IPS DF 19.7 (cell line): ENCODE measurements at regions not wholly inside any gene's neighbourhood (a gene's known extent, or its start where the extent isn't known, plus 50 kb on each side); places are given as distances from the start of the nearest gene placed in this dataset.
"Not testable (repeated sequence)": the region's sequence is repeated elsewhere in the genome, so short reads cannot be mapped to it uniquely, and the experiment has no call there.

ENCODE experiments used
- DNase-seq: peaks from one replicate; pipeline ENCODE4 v3.0.0-alpha.2; 2013; ENCODE audit warnings: low read depth, low spot score

DNA sequence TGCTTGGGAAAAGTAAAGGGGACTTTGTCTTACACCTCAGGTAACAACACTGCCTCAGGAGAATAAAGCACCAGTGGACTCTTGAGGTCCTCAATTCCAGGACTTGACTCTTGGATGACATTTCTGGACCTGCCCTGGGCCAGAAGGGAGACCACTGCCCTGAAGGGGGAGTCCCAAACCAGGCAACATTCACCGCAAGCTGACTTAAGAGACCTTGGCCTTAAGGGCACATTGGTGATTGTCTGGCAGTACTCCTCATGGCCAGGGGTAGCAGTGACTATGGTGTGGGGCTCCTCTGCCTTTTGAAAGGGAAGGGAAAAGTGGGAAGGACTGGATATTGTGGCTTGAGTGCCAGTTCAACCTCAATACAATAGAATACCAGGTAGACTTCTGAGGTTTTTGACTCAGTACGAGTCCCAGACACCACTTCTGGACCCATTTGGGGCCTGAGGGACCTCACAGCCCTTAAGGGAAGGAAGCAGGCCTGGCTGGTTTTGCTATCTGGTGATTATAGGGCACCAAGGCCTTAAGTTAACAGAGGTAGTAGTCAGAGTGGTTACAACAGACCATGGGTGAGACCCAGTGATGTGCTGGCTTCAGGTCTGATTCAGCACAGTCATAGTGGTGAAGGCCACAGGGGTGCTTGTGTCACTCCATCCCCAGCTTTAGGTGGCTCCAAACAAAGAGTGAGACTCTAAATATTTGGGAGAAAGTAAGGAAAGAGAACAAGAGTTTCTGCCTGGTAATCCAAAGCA is 121.2 kb upstream of the TET2 start:
- DNase-seq, result no peak

DNA sequence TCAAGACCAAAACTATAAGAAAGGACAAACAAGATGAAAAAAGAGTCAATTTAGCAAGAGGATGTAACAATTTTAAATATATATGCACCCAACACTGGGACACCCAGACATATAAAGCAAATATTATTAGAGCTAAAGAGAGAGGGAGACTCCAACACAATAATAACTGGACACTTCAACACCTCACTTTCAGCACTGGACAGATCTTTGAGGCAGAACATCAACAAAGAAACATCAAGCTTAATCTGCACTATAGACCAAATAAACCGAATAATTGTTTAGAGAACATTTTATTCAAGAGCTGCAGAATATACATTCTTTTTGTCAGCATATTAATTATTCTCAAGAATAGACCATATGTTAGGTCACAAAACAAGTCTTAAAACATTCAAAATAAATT is 109.7 kb upstream of the TET2 start:
- DNase-seq, result no peak

DNA sequence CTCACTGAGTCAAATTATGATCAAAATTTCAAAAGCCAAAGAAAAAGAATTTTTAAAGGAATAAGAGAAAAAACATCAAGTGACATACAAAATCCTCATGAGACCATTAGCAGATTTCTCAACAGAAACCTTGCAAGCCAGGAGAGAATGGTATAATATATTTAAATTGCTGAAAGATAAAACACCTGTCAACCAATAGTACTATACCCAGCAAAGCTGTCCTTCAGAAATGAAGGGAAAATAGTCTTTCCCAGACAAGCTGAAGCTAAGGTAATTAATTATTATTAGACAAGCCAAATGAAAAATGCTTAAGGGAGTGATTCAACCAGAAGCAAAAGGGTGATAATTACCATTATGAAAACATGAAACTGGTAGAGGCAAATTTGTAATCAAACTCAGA is 104.2 kb upstream of the TET2 start:
- no peak for DNase-seq

DNA sequence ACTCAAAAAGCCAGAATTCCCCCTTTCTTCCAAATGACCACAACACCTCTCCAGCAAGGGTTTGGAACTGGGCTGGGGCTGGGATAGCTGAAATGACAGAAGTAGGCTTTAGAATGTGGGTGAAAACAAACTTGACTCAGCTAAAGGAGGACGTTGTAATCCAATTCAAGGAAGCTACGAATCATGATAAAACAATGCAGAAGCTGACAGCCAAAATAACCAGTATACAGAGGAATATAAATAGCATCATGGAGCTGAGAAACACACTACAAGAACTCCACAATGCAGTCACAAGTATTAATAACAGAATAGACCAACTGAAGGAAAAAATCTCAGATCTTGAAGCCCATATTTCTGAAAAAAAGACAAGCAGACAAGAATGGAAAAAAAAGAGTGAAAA is 95.8 kb upstream of the TET2 start:
- DNase-seq, result no peak

DNA sequence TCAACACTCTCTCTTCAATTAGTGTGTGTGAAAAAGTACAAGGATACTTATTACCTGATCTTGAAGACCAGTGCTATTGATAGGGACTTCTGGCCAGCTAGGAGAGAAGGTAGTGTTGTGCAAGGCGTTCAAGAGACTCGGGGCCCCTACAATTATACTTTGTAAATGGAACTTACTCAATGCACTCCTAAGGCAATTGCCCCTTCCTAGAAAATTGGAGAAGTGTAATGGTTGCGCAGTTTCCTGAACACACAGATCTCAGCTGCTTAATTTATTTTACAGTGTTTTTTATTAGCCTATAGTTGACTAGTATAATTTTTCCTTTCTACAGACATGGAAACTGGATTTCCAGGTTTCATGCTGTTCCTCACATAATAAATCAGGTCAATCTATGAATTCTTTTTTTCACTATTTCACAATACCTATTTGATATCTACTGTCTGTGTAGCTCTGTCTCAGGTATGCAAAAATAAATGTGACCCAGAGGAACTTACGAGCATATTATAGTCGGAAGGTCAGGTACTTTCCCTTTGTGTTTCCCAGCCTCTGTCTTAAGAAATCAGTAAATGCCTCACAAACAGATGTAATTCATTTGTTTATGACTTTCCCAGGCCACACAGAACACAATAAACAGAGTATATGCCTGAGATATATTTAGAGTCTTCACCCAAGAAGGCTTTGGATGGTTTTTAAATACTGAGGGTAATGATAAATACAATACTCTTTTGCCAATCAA is 89.1 kb upstream of the TET2 start:
- no peak for DNase-seq

DNA sequence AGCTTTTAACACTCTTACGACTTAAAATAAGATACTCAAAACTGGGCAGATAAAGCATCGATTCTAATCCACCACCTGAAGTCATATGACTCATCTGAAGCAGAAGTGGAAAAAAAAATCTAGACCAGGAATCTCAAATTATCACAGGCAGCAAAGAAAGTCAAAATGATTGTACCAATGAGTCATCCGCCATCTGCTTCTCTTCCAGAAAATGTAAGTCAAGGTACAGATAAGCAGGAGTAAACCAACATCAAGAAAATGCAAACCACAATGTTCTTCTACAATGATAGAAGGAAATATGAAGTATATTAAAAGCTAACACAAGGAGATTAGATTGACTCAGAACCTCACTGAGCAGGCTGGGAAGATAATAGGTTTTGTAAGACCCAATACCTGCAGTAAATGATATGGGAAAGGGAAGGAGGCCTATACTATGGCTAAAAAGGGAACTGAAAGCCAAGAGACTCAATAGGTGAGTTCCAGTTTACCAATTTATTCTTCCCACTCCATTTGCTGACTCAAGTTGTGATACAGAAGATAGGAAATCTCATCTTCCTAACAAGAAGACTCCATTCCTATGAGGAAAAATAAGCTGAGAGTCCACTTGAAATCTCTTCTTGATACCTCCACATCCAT is 88.4 kb upstream of the TET2 start:
- DNase-seq, result no peak

DNA sequence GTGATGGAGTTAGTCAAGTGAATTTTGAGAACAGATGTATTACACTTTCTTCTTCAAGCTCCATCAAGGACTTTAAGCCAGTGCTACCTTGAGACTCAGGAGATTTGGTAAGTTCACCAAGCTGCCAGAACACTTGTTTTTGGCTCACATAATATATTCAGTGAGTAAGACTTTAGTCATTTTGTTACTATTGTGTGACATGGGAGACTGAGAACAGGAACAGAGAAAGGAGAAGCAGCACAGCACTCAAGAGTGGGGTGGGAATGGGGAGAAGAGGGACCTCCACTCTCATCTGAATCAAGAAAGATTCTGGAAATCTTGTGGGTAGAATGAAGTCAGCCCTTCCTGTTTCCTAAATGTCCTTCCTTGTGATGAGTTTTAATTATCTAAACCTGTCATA is 87.3 kb upstream of the TET2 start:
- DNase-seq, result no peak

DNA sequence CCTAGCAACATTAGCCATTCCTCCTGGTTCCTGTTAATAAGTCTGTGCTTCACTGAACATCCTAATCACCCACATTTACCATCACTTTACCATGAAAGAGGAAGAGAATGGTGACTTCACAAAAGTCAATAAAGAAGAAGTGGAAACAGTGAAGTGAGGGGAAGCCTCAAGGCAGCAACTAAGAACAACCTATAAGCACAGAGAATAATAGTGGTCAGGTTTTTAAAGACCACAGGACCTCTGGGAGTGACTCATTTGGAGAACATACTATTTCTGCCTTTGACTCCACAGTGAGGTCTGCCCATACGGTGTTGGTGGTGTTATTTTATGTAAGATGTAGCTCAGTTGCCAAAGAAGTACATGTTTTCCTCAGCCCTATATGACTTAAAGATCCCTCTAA is 86.0 kb upstream of the TET2 start:
- no peak for DNase-seq

DNA sequence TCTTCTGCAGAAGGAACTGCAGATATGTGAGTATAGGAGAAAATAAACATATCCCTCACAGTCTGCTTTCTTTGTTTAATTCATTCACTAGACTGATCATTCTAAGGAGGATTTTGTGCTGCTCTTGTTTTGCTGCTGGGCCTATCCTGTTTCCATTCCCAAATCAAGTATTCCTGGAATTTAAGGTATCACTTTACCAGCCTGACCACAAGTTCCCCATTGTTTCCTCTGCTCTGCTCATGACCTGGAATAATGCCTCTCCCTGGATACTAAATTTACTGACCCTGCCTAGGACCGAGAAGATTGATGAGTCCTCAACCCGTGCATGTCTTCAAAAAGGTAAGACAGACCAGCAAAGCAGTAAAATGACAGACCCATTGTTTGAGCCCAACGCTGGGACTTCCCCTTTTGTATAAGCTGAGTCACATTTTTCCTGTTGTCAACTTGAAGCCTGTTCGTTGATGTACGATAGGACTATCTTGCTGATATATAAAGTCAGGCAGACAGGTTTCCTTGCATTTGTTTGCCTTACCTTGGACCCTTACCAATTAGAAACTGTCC is 85.5 kb upstream of the TET2 start:
- DNase-seq, result peak; percentile 33

DNA sequence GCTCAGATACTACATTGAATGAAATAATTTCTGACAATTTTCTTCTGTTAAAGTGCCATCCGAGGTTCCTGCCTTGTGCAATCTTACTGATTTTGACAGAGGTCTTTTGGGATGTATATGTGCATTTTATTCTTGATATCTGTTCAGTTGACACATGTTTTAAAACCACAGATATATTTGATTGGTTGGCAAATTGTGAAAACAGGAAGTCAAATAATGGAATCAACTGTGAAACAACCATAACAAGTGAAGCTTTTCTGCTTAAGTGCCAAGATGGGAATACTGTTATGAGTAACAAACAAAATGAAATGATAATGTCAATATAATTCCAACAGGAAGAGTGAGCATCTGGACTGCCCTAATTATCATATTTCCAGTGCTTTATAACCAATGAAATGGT is 84.9 kb upstream of the TET2 start:
- no peak for DNase-seq

DNA sequence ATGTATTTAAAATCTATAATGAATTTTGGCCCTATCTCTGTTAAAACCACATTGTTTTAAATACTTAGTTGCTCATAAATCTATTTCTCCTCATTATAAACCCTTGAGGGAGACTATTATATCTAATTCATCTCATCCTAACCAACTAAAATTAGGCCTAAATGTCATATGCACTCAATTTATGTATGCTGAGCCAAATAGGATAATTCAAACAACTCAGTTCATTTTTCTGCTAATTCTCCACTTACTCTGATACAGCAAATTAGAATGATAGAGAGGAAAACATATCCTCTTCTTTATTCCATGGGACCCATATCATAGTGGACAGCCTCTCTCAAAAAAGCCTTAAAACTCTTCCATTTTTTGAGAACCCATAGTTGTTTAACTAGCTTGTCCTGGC is 80.3 kb upstream of the TET2 start:
- no peak for DNase-seq

DNA sequence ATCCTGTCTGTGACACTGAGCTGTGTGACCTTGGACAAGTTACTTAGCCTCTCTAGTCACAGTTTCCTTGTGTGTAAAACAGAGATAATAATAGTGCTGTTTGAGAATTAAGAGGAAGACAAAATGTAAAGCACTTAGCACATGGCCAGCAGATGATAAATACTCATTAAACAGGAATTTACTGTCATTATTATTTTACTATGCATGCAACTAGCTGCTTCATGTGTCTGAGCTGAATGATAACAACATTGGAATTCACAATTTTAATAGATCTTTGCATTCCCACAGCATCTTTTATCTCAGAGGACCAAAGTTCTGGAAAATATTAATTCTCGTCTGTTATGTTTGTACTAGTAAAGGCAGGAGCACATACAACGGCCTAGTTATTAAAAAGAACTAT is 79.2 kb upstream of the TET2 start:
- DNase-seq, result no peak

DNA sequence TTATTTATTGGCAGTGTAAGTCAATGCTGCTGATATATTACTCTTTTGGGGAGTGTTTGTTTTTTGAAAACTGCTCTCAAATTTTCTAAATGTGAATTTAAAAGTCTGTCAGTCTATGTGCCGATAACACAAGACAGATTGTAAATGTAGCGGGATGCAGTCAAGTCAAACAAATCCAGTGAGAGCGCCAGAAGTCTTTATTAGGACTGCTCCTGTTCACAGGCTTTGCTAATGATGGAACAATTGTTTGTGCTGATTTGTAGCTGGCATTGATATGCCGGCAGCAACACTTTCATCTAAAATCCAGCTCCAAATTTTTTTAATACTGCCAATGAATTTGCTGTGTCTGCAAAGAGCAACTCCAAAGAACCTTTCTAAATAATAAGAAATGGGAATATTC is 78.7 kb upstream of the TET2 start:
- no peak for DNase-seq

DNA sequence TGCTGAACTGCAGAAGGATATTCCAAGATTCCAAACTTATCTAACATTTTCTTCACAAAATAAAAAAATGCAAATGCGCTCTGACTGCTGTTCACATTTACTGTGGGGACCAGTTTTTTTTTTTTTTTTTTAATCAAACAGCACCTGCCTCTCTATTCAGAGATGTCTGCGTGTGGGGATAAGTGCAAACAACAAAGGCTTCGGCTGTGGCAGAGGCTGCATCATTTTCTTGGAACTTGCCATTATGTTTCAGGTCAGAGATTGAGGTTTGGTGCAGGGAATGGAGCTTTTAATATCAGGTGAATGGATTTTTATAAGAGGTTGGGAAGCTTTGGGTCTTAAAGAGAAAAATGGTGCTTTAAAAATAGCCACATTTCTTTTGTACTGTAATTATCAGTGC is 78.2 kb upstream of the TET2 start:
- DNase-seq, result no peak

DNA sequence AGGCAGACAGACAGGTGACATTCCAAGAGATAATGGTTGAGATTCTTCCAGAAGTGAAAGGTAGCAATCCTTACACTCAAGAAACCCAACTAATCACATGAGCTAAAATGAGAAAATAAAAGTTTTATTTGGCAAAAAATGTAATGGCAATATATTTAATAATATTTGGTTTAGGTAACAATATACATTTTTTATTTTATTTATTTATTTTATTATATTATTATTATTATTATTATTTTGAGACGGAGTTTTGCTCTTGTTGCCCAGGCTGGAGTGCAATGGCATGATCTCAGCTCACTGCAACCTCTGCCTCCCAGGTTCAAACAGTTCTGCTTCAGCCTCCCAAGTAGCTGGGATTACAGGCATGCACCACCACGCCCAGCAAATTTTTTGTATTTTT is 74.6 kb upstream of the TET2 start:
- not testable (repeated sequence) for DNase-seq

DNA sequence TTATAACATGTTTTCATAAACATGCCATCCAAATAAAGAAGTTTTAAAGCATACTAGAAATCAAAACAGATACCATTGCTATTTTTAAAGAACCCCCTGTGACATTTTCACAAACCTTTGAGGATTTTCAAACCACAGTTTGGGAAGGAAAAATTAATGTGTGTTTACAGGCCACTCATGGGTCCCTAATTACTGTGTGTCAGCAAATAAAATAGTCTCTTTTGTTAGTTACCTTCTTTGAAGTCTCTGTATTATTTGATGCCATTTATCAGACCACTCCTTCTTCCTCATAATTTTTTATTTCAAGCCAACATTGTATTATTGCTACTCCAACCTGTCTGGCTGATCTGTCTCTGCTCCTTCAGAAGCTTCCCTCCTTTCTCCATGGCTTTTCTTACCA is 72.6 kb upstream of the TET2 start:
- no peak for DNase-seq

DNA sequence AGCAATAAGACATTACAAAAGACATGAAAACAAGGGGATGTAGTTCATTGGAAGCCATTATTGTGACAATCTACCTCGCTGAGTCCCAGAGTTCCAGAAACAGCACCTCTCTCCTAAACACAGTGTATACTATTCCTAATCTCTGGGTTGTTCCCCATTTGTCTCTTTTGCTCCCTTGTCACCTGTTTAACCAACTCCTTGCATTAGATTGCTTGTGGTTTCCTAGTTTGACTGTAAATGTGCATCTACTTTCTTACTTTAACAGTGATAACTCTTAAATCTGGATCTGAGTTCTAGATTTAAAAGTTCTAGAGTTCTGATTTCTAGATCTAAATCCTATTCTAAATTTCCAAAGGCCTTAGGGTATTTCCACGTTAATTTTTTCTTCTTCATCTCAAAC is 71.6 kb upstream of the TET2 start:
- DNase-seq, result no peak

DNA sequence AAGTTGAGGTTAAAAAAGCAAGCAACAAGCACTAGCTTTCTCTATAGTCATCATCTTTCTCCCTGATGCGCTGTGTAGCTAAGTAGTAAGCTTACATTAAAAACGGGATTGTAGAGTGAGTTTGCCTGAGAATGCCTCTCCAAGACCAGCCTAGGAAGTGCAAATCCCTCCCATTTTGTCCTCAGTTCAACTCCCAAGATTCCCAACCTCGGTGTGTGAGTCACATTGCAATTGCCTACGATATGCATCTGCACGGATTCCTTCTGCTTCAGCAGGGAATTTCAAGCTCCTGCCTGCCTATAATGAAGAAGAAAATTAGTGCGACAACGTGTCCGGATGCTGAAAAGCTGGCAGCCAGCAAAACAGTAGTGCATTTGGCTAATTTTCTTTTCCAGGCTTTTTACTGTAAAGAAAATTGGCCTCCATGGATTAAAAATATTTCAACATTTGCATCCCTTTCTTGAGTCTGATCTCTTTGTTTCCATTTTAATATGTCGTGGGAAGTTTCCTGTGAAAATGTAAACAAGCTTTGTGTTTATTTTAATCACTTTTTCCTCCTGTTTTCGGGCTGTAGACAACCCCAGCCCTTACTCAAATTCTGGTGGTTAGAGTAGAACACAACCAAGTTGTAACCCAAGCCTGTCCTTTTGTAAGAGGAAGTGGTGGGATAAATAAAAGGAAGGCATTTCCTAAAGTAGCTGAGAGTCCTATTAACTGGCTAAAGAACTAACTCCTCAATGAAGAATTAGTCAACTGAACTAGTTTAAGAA is 58.4 kb upstream of the TET2 start:
- peak; percentile 20 for DNase-seq

DNA sequence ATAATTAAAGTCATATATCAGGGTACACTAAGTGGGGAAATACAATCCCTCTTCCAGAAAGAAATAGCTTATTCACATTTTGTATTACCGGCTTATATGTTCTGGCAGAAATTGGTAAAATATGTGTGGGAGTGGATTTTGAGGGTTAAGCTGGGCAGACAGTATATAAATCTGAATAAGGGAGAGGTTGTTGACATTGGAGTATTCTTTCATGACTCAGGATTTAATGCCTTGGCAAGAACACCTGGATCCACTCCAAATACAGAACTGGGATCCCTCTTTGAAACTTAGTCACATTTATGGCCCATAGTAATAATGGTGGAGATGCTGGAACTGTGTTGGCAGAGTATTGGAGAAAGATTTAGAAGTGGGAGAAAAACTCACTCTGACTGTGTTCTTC is 54.3 kb upstream of the TET2 start:
- no peak for DNase-seq

DNA sequence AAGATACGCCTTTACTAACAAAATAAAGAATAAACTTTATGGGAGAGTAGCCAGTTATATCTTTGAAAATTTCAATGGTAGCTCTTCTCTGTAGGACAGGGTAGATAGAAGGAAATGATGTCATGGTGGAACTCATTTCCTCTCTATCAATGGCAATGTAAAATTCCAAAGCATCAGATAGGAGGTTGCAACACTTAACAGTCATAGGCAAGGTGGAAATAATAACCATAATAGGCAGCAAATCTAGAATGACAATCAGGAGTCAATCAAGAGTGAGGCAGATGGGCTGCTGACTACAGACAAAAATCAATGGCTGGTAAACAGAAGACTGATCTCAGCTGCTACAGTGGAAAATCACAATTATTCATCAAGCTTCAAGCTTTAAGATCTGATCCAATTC is 53.9 kb upstream of the TET2 start:
- DNase-seq, result no peak

DNA sequence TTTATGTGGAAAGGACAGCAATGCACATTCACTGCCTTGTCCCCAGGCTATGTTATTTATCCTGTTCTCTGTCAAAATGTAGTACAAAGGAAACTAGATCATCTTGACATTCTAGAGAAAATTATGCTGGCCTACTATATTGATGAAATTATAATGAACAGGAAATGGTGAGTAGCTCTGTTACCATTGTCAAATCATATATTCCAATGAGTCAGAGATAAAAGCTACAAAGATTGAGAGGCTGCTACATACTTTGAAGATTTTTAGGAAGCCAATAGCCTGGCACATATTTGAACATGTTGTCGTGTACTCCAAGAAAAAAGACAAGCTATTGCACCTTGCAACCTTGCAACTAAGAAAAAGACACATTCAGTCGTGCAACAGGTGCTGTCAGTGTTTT is 52.7 kb upstream of the TET2 start:
- DNase-seq, result no peak
